ENCODE measurements at regions not wholly inside any gene's neighbourhood (a gene's known extent, or its start where the extent isn't known, plus 50 kb on each side); places are given as distances from the start of the nearest gene placed in this dataset.
"Not testable (repeated sequence)": the region's sequence is repeated elsewhere in the genome, so short reads cannot be mapped to it uniquely, and the experiment has no call there.

GRCh38 chr9:41321277-41321676 is 132.2 kb upstream of the ZNG1F start:
- not testable (repeated sequence) for DNase-seq (ENCODE audit: extremely low read depth, insufficient read length); H3K36me3 ChIP-seq (ENCODE audit: control insufficient read depth, insufficient read depth, low read length); H3K27me3 ChIP-seq (replicated peaks; ENCODE audit: control insufficient read depth, insufficient read depth, low read length); H3K4me3 ChIP-seq (replicated peaks; ENCODE audit: low read depth, low read length)

DNA sequence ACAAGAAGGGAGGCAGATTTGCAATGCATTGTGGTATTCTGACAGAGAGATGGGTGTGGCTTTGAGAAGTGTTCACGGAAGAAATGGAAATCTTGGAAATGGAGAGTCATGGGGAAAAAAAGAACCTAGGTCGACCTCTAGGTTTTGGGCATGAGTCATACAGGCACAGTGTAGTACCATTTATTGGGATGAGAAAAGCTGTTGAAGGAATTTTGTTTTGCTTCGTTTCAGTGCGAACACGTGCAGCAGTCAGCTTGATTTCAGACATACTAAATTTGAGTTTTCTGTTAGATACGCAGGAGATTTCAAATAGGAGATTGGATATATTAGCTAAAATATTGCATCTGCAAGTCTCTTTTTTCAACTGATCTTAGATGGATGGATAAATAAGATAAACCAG is 119.8 kb upstream of the ZNG1F start:
- H3K36me3 ChIP-seq (ENCODE audit: control insufficient read depth, insufficient read depth, low read length); DNase-seq (ENCODE audit: extremely low read depth, insufficient read length); H3K27me3 ChIP-seq (replicated peaks; ENCODE audit: control insufficient read depth, insufficient read depth, low read length); H3K4me3 ChIP-seq (replicated peaks; ENCODE audit: low read depth, low read length): not testable (repeated sequence)

- not testable (repeated sequence) for H3K36me3 ChIP-seq (ENCODE audit: control insufficient read depth, insufficient read depth, low read length); H3K4me3 ChIP-seq (replicated peaks; ENCODE audit: low read depth, low read length); DNase-seq (ENCODE audit: extremely low read depth, insufficient read length); H3K27me3 ChIP-seq (replicated peaks; ENCODE audit: control insufficient read depth, insufficient read depth, low read length)
Observed at GRCh38 chr9:41285744-41286143, 96.6 kb upstream of the ZNG1F start.

GRCh38 chr9:41280299-41281238 is 91.5 kb upstream of the ZNG1F start:
- H3K36me3 ChIP-seq (ENCODE audit: control insufficient read depth, insufficient read depth, low read length); H3K4me3 ChIP-seq (replicated peaks; ENCODE audit: low read depth, low read length); DNase-seq (ENCODE audit: extremely low read depth, insufficient read length); H3K27me3 ChIP-seq (replicated peaks; ENCODE audit: control insufficient read depth, insufficient read depth, low read length): not testable (repeated sequence)

- not testable (repeated sequence) for DNase-seq (ENCODE audit: extremely low read depth, insufficient read length); H3K36me3 ChIP-seq (ENCODE audit: control insufficient read depth, insufficient read depth, low read length); H3K27me3 ChIP-seq (replicated peaks; ENCODE audit: control insufficient read depth, insufficient read depth, low read length); H3K4me3 ChIP-seq (replicated peaks; ENCODE audit: low read depth, low read length)
Observed at GRCh38 chr9:41279437-41279836, 90.3 kb upstream of the ZNG1F start.

GRCh38 chr9:41279033-41279432 is 89.9 kb upstream of the ZNG1F start:
- not testable (repeated sequence) for H3K4me3 ChIP-seq (replicated peaks; ENCODE audit: low read depth, low read length); H3K36me3 ChIP-seq (ENCODE audit: control insufficient read depth, insufficient read depth, low read length); H3K27me3 ChIP-seq (replicated peaks; ENCODE audit: control insufficient read depth, insufficient read depth, low read length); DNase-seq (ENCODE audit: extremely low read depth, insufficient read length)

GRCh38 chr9:41273549-41274267 is 84.6 kb upstream of the ZNG1F start:
- not testable (repeated sequence) for H3K27me3 ChIP-seq (replicated peaks; ENCODE audit: control insufficient read depth, insufficient read depth, low read length); H3K36me3 ChIP-seq (ENCODE audit: control insufficient read depth, insufficient read depth, low read length)
- DNase-seq (ENCODE audit: extremely low read depth, insufficient read length), result peak; percentile 89
- peak overlapping the region; percentile 61 for H3K4me3 ChIP-seq (replicated peaks; ENCODE audit: low read depth, low read length)

GRCh38 chr9:41272879-41273548 is 83.9 kb upstream of the ZNG1F start:
- H3K27me3 ChIP-seq (replicated peaks; ENCODE audit: control insufficient read depth, insufficient read depth, low read length); H3K36me3 ChIP-seq (ENCODE audit: control insufficient read depth, insufficient read depth, low read length): not testable (repeated sequence)
- H3K4me3 ChIP-seq (replicated peaks; ENCODE audit: low read depth, low read length), result peak overlapping the region; percentile 48
- DNase-seq (ENCODE audit: extremely low read depth, insufficient read length), result peak; percentile 52

- not testable (repeated sequence) for H3K4me3 ChIP-seq (replicated peaks; ENCODE audit: low read depth, low read length); H3K36me3 ChIP-seq (ENCODE audit: control insufficient read depth, insufficient read depth, low read length); DNase-seq (ENCODE audit: extremely low read depth, insufficient read length); H3K27me3 ChIP-seq (replicated peaks; ENCODE audit: control insufficient read depth, insufficient read depth, low read length)
Observed at GRCh38 chr9:41270992-41271391, 81.9 kb upstream of the ZNG1F start.

DNA sequence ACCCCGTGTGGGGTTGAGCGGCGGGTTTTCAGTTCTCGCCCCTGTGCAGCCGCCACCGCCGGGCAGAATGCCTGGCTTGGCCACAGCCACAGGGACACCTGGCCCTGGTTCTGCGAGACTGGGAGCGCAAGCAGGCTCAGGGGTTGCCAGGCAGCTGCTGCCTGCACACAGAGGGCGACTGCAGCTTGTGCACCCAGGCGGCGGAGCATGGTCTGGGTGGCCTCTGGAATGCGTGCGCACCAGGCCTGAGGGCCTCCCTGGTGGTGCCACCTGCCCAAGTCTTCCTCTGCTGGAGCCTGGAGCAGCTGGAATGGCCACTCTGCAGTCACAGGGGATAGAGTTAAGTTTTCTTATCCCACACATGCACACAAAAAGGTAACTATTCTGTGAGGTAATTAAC is 80.4 kb upstream of the ZNG1F start:
- H3K27me3 ChIP-seq (replicated peaks; ENCODE audit: control insufficient read depth, insufficient read depth, low read length); H3K4me3 ChIP-seq (replicated peaks; ENCODE audit: low read depth, low read length); DNase-seq (ENCODE audit: extremely low read depth, insufficient read length); H3K36me3 ChIP-seq (ENCODE audit: control insufficient read depth, insufficient read depth, low read length): not testable (repeated sequence)

- DNase-seq (ENCODE audit: extremely low read depth, insufficient read length), result peak; percentile 1
- not testable (repeated sequence) for H3K27me3 ChIP-seq (replicated peaks; ENCODE audit: control insufficient read depth, insufficient read depth, low read length); H3K4me3 ChIP-seq (replicated peaks; ENCODE audit: low read depth, low read length); H3K36me3 ChIP-seq (ENCODE audit: control insufficient read depth, insufficient read depth, low read length)
Observed at GRCh38 chr9:41269054-41269453, 79.9 kb upstream of the ZNG1F start.

DNA sequence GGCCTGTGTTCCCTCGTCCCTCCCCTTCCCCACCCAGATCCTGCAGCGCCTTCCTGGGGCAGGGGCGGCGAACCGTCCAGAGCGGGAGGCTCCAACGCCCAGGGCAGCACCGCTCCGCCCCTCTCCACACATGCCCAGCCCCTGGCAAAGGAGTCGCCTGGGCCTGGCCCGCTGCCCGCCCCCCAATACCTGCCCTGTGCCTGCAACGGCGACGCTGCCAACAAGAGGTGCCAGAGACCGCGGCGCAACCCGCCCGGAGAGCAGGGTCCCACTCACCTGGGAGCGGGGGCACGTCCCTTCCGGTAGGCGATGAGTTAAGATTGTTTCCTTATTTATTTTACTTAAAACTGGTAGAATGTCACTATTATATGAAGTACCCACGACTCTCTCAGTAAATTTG is 77.5 kb upstream of the ZNG1F start:
- not testable (repeated sequence) for H3K27me3 ChIP-seq (replicated peaks; ENCODE audit: control insufficient read depth, insufficient read depth, low read length); DNase-seq (ENCODE audit: extremely low read depth, insufficient read length); H3K36me3 ChIP-seq (ENCODE audit: control insufficient read depth, insufficient read depth, low read length)
- H3K4me3 ChIP-seq (replicated peaks; ENCODE audit: low read depth, low read length), result peak overlapping the region; percentile 14; the same call in 1 of the 2 replicates

- DNase-seq (ENCODE audit: extremely low read depth, insufficient read length), result not testable (repeated sequence)
Observed at GRCh38 chr9:41266000-41266399, 76.9 kb upstream of the ZNG1F start.

DNA sequence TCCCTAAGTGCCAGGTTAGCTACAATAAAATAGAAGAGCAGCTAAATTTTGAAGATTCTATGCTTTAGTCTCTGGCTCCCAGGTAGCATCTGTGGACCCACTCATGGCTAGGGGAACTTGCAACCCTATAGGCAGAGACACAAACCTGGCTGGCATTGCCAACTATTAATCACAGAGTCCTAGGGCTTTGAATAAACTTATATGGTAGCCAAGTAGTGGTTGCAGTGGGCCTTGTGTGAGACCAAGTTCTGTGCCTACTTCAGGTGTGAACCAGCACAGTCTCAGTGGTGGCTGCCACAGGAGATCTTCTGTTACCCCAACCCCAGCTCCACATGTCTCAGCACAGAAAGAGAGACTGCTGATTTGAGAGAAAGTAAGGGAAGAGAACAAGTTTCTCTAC is 62.9 kb upstream of the ZNG1F start:
- not testable (repeated sequence) for H3K27me3 ChIP-seq (replicated peaks; ENCODE audit: control insufficient read depth, insufficient read depth, low read length); H3K4me3 ChIP-seq (replicated peaks; ENCODE audit: low read depth, low read length); DNase-seq (ENCODE audit: extremely low read depth, insufficient read length); H3K36me3 ChIP-seq (ENCODE audit: control insufficient read depth, insufficient read depth, low read length)

More at GRCh38 chr9:41266000-41266399, 76.9 kb upstream of the ZNG1F start:
- H3K4me3 ChIP-seq (replicated peaks; ENCODE audit: low read depth, low read length); H3K36me3 ChIP-seq (ENCODE audit: control insufficient read depth, insufficient read depth, low read length); H3K27me3 ChIP-seq (replicated peaks; ENCODE audit: control insufficient read depth, insufficient read depth, low read length): not testable (repeated sequence)
